ENCODE measurements at regions not wholly inside any gene's neighbourhood (a gene's known extent, or its start where the extent isn't known, plus 50 kb on each side); places are given as distances from the start of the nearest gene placed in this dataset.

- TF ChIP-seq CTCF (conservative IDR thresholded peaks at IDR 0.05; ENCODE audit: low read length) (no peak), EZH2phosphoT487 (IDR thresholded peaks at IDR 0.05; ENCODE audit: borderline replicate concordance, low read depth, low read length) (no peak)
Measured at GRCh38 chrX:102837847-102838246, 99.2 kb upstream of the RAB40AL start.
